ENCODE measurements at regions not wholly inside any gene's neighbourhood (a gene's known extent, or its start where the extent isn't known, plus 50 kb on each side); places are given as distances from the start of the nearest gene placed in this dataset.
A peak's percentile ranks its signal among the peaks of the same experiment; 100 is the strongest.

DNA sequence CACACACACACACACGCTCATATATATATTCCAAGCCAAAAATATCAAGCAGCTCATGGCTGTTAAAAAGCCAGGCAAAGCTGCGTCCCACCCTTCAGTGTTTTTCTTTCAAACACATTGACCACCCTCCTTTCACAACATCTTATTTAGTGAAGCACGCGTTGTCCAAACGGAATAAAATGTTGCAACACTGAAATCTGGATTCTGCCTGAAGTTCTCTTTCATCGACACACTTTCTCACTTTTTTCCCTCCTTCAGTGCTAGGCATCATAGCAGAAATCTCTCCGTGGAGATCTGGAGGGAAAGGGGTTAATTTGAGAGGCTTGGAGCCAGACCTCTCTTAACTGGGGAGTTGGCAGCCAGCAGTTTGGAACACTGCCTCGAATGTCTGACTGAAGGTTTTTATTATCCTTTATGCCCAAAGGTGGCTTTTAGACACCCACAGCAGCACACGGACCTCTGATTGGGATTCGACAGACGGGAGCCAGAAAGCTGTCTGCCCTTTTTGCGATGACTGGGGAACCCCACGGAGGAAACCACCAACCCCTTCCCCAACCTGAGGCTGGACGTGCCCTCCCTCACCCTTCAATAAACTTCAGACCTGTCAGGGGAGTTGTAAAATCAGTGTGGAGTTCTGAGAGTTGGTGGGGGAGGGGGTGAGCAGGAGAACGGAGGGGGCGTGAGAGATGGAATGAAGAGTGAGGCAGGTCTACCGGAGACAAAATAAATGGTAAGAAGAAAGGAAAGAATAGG, 833.6 kb upstream of the SOX9 start:
- ChIA-PET POLR2A (no interaction called here), CTCF (no interaction called here)
- no peaks in the 10 kb centered on the region for H3K4me1 ChIP-seq (ENCODE audit: control insufficient read depth, insufficient read depth, low read length)
- H3K27ac ChIP-seq (ENCODE audit: low read length) = no peak overlapping the region
- intact Hi-C loops (cut with micrococcal nuclease; ENCODE audit: unreplicated experiment) = no loop called here
- no peak for DNase-seq (ENCODE audit: low read depth, low spot score)
- 0 out of 4 replicates have a peak overlapping the region, but pooled peaks of 1 of the 2 experiments have one; percentile 10 for H3K4me3 ChIP-seq (ENCODE audit: low read depth in 2 of 2, low read length in 2 of 2)
- TF ChIP-seq POLR2AphosphoS5 (IDR thresholded peaks at IDR 0.05; ENCODE audit: low read depth, low read length) (no peak), CTCF (IDR thresholded peaks at IDR 0.05) (no peak), SIN3A (IDR thresholded peaks at IDR 0.05; ENCODE audit: borderline replicate concordance, insufficient read depth, low read depth, low read length) (no peak), TCF7L2 (IDR thresholded peaks at IDR 0.05; ENCODE audit: low read depth, low read length) (no peak)
- TF ChIP-seq, protein P1, sequence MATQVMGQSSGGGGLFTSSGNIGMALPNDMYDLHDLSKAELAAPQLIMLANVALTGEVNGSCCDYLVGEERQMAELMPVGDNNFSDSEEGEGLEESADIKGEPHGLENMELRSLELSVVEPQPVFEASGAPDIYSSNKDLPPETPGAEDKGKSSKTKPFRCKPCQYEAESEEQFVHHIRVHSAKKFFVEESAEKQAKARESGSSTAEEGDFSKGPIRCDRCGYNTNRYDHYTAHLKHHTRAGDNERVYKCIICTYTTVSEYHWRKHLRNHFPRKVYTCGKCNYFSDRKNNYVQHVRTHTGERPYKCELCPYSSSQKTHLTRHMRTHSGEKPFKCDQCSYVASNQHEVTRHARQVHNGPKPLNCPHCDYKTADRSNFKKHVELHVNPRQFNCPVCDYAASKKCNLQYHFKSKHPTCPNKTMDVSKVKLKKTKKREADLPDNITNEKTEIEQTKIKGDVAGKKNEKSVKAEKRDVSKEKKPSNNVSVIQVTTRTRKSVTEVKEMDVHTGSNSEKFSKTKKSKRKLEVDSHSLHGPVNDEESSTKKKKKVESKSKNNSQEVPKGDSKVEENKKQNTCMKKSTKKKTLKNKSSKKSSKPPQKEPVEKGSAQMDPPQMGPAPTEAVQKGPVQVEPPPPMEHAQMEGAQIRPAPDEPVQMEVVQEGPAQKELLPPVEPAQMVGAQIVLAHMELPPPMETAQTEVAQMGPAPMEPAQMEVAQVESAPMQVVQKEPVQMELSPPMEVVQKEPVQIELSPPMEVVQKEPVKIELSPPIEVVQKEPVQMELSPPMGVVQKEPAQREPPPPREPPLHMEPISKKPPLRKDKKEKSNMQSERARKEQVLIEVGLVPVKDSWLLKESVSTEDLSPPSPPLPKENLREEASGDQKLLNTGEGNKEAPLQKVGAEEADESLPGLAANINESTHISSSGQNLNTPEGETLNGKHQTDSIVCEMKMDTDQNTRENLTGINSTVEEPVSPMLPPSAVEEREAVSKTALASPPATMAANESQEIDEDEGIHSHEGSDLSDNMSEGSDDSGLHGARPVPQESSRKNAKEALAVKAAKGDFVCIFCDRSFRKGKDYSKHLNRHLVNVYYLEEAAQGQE (IDR thresholded peaks at IDR 0.05; ENCODE audit: insufficient read depth in 1 of 2, low read depth in 2 of 2, low read length in 1 of 2) = no peak
- no peaks in the 10 kb centered on the region for H3K9me3 ChIP-seq (ENCODE audit: control insufficient read depth, insufficient read depth, low read depth, low read length)
- no peaks in the 10 kb centered on the region for H3K27me3 ChIP-seq (ENCODE audit: control insufficient read depth, insufficient read depth, low read length)
- H3K36me3 ChIP-seq (ENCODE audit: control insufficient read depth, insufficient read depth, low read length) = no peaks in the 10 kb centered on the region
- in situ Hi-C loops (cut with HindIII; ENCODE audit: low pct_unique_long_range_greater_than_20kb, low sequenced_read_pairs) = no loop called here
- BruUV-seq (replicated peaks) = no TSS peak
- no peak for ATAC-seq

DNA sequence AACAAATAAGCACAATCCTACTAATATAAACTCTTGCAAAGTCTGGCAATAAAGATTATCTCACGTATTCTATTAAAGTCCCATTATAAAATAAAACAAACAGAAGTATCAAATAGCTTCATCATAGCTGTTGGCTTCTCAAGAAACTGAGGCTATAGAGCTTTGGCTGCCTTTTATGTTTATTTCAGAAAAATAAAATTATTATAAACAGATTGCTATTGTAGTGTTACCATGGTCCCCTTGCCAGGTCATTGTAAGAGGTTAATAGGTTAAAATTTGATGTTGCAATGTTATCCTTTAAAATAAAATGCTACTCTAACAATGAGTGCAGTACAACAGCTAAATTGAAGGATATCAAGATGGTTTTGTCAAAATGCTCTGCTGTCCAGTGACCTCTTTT, 828.8 kb upstream of the SOX9 start:
- POLR2A ChIA-PET = no interaction called here
- intact Hi-C loops (cut with micrococcal nuclease; ENCODE audit: unreplicated experiment) = no loop called here

More for the DNA sequence above, 828.8 kb upstream of the SOX9 start:
- Histone ChIP-seq H3K27me3 (ENCODE audit: control insufficient read depth, insufficient read depth, low read length) (no peaks in the 10 kb centered on the region), H3K4me1 (ENCODE audit: control insufficient read depth, insufficient read depth, low read length) (no peaks in the 10 kb centered on the region), H3K9me3 (ENCODE audit: control insufficient read depth, insufficient read depth, low read depth, low read length) (no peaks in the 10 kb centered on the region), H3K27ac (ENCODE audit: low read length) (no peak overlapping the region), H3K36me3 (ENCODE audit: control insufficient read depth, insufficient read depth, low read length) (no peaks in the 10 kb centered on the region), H3K4me3 (ENCODE audit: low read depth in 2 of 2, low read length in 2 of 2) (no peak overlapping the region)
- BruUV-seq (replicated peaks) = no TSS peak
- TF ChIP-seq TCF7L2 (IDR thresholded peaks at IDR 0.05; ENCODE audit: low read depth, low read length) (no peak), POLR2AphosphoS5 (IDR thresholded peaks at IDR 0.05; ENCODE audit: low read depth, low read length) (no peak), SIN3A (IDR thresholded peaks at IDR 0.05; ENCODE audit: borderline replicate concordance, insufficient read depth, low read depth, low read length) (no peak), CTCF (IDR thresholded peaks at IDR 0.05) (no peak)
- TF ChIP-seq, protein P1 (IDR thresholded peaks at IDR 0.05; ENCODE audit: insufficient read depth in 1 of 2, low read depth in 2 of 2, low read length in 1 of 2) = no peak
- CTCF ChIA-PET = no interaction called here
- ATAC-seq (no peak), DNase-seq (ENCODE audit: low read depth, low spot score) (no peak)
- in situ Hi-C loops (cut with HindIII; ENCODE audit: low pct_unique_long_range_greater_than_20kb, low sequenced_read_pairs) = no loop called here

Measured in Panc1 (cell line).